Neural crest cell (in vitro differentiated cells): ENCODE measurements at regions not wholly inside any gene's neighbourhood (a gene's known extent, or its start where the extent isn't known, plus 50 kb on each side); places are given as distances from the start of the nearest gene placed in this dataset.

ENCODE experiments used
- DNase-seq: peaks from one replicate; pipeline ENCODE4 v3.0.0; 2021; ENCODE audit warnings: low read depth, mixed read lengths, low spot score
- H3K27ac Mint-ChIP-seq: one replicate; pipeline ENCODE4 v1.8.0; 2021; ENCODE audit warnings: mild to moderate bottlenecking, mixed read lengths; ENCODE audit not compliant: unreplicated experiment
- H3K27me3 Mint-ChIP-seq: 2 replicates; pipeline ENCODE4 v1.8.0; 2021; ENCODE audit warnings: low read depth, mild to moderate bottlenecking, mixed read lengths
- H3K36me3 Mint-ChIP-seq: 2 replicates; pipeline ENCODE4 v1.8.0; 2021; ENCODE audit warnings: low read depth, mild to moderate bottlenecking, mixed read lengths
- H3K4me1 Mint-ChIP-seq: 2 replicates; pipeline ENCODE4 v1.8.0; 2021; ENCODE audit warnings: mixed read lengths
- H3K4me3 Mint-ChIP-seq: one replicate; pipeline ENCODE4 v1.8.0; 2021; ENCODE audit warnings: mild to moderate bottlenecking, mixed read lengths
- H3K9me3 Mint-ChIP-seq: 2 replicates; pipeline ENCODE4 v1.8.0; 2021; ENCODE audit warnings: mixed read lengths
- TF ChIP-seq, protein P1 (sequence below): fragments of 200-600 bp; sonication (generic); conservative IDR thresholded peaks from 2 replicates; pipeline ENCODE4 v1.5.0; 2021; ENCODE audit warnings: antibody characterized with exemption, mild to moderate bottlenecking

- Mint-ChIP-seq H3K27me3 (no peaks in the 10 kb centered on the region), H3K36me3 (no peaks in the 10 kb centered on the region), H3K4me3 (no peak overlapping the region), H3K4me1 (no peaks in the 10 kb centered on the region), H3K9me3 (no peaks in the 10 kb centered on the region), H3K27ac (no peak overlapping the region)
- TF ChIP-seq, protein P1, sequence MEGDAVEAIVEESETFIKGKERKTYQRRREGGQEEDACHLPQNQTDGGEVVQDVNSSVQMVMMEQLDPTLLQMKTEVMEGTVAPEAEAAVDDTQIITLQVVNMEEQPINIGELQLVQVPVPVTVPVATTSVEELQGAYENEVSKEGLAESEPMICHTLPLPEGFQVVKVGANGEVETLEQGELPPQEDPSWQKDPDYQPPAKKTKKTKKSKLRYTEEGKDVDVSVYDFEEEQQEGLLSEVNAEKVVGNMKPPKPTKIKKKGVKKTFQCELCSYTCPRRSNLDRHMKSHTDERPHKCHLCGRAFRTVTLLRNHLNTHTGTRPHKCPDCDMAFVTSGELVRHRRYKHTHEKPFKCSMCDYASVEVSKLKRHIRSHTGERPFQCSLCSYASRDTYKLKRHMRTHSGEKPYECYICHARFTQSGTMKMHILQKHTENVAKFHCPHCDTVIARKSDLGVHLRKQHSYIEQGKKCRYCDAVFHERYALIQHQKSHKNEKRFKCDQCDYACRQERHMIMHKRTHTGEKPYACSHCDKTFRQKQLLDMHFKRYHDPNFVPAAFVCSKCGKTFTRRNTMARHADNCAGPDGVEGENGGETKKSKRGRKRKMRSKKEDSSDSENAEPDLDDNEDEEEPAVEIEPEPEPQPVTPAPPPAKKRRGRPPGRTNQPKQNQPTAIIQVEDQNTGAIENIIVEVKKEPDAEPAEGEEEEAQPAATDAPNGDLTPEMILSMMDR = no peak
- no peak for DNase-seq
Observed at GRCh38 chr5:89343666-89344065, 460.7 kb upstream of the MEF2C start.

- Mint-ChIP-seq H3K9me3 (no peaks in the 10 kb centered on the region), H3K27ac (no peak overlapping the region), H3K27me3 (no peaks in the 10 kb centered on the region), H3K4me1 (no peaks in the 10 kb centered on the region), H3K4me3 (no peak overlapping the region), H3K36me3 (no peaks in the 10 kb centered on the region)
- no peak for DNase-seq
- TF ChIP-seq, protein P1 = no peak
Observed at GRCh38 chr5:89342106-89342876, 459.3 kb upstream of the MEF2C start.

GRCh38 chr5:89338935-89339334, 456.0 kb upstream of the MEF2C start:
- H3K27me3 Mint-ChIP-seq = no peaks in the 10 kb centered on the region
- H3K4me1 Mint-ChIP-seq = no peaks in the 10 kb centered on the region
- H3K9me3 Mint-ChIP-seq = no peaks in the 10 kb centered on the region
- TF ChIP-seq, protein P1 = no peak
- no peak for DNase-seq
- no peak overlapping the region for H3K27ac Mint-ChIP-seq
- no peak overlapping the region for H3K4me3 Mint-ChIP-seq
- H3K36me3 Mint-ChIP-seq = no peaks in the 10 kb centered on the region

GRCh38 chr5:89336111-89336510, 453.1 kb upstream of the MEF2C start:
- H3K27me3 Mint-ChIP-seq = no peaks in the 10 kb centered on the region
- peaks cover 3% of the 10 kb centered on the region for H3K9me3 Mint-ChIP-seq
- no peak overlapping the region for H3K4me3 Mint-ChIP-seq
- no peaks in the 10 kb centered on the region for H3K36me3 Mint-ChIP-seq
- DNase-seq = no peak
- TF ChIP-seq, protein P1 = no peak
- no peaks in the 10 kb centered on the region for H3K4me1 Mint-ChIP-seq
- H3K27ac Mint-ChIP-seq = no peak overlapping the region

GRCh38 chr5:89330140-89330539, 447.2 kb upstream of the MEF2C start:
- no peaks in the 10 kb centered on the region for H3K4me1 Mint-ChIP-seq
- no peak overlapping the region for H3K4me3 Mint-ChIP-seq
- no peaks in the 10 kb centered on the region for H3K27me3 Mint-ChIP-seq
- no peak for DNase-seq
- no peaks in the 10 kb centered on the region for H3K36me3 Mint-ChIP-seq
- H3K27ac Mint-ChIP-seq = no peak overlapping the region
- H3K9me3 Mint-ChIP-seq = peaks cover 6% of the 10 kb centered on the region
- TF ChIP-seq, protein P1 = no peak
